GM23338 (cell line): ENCODE measurements at regions not wholly inside any gene's neighbourhood (a gene's known extent, or its start where the extent isn't known, plus 50 kb on each side); places are given as distances from the start of the nearest gene placed in this dataset.

Experiments used
- CTCF ChIP-seq, 2 experiments: fragments of 200-600 bp in 1 of 2; sonication (generic) in 1 of 2; conservative IDR thresholded peaks; 2 replicates each; pipeline versions ENCODE4 v1.5.1 to v1.6.1; 2016 to 2017; ENCODE audit warnings: antibody characterized with exemption in 2 of 2, low read depth in 2 of 2, mild to moderate bottlenecking in 2 of 2, moderate library complexity in 1 of 2
- EZH2 ChIP-seq: fragments of 200-600 bp; sonication (generic); IDR thresholded peaks from one replicate; pipeline ENCODE4 v1.8.0; 2017; ENCODE audit warnings: antibody characterized with exemption, mild to moderate bottlenecking, low read depth; ENCODE audit not compliant: unreplicated experiment
- JUNB ChIP-seq: IDR thresholded peaks from one replicate; pipeline ENCODE4 v1.6.1; 2016; ENCODE audit warnings: antibody characterized with exemption; ENCODE audit not compliant: unreplicated experiment
- POLR2AphosphoS5 ChIP-seq: IDR thresholded peaks from 2 replicates; pipeline ENCODE4 v1.6.1; 2016; ENCODE audit warnings: antibody characterized with exemption, low read depth
- TF ChIP-seq, protein P1 (sequence below): IDR thresholded peaks from one replicate; pipeline ENCODE4 v1.6.1; 2018; ENCODE audit warnings: antibody characterized with exemption; ENCODE audit not compliant: unreplicated experiment
- TF ChIP-seq, protein P2 (sequence below): IDR thresholded peaks from 2 replicates; pipeline ENCODE4 v1.6.1; 2016; ENCODE audit warnings: antibody characterized with exemption

- no peak for TF ChIP-seq CTCF (conservative IDR thresholded peaks at IDR 0.05; ENCODE audit: low read depth in 2 of 2)
- TF ChIP-seq POLR2AphosphoS5, result no peak
- TF ChIP-seq, protein P1, sequence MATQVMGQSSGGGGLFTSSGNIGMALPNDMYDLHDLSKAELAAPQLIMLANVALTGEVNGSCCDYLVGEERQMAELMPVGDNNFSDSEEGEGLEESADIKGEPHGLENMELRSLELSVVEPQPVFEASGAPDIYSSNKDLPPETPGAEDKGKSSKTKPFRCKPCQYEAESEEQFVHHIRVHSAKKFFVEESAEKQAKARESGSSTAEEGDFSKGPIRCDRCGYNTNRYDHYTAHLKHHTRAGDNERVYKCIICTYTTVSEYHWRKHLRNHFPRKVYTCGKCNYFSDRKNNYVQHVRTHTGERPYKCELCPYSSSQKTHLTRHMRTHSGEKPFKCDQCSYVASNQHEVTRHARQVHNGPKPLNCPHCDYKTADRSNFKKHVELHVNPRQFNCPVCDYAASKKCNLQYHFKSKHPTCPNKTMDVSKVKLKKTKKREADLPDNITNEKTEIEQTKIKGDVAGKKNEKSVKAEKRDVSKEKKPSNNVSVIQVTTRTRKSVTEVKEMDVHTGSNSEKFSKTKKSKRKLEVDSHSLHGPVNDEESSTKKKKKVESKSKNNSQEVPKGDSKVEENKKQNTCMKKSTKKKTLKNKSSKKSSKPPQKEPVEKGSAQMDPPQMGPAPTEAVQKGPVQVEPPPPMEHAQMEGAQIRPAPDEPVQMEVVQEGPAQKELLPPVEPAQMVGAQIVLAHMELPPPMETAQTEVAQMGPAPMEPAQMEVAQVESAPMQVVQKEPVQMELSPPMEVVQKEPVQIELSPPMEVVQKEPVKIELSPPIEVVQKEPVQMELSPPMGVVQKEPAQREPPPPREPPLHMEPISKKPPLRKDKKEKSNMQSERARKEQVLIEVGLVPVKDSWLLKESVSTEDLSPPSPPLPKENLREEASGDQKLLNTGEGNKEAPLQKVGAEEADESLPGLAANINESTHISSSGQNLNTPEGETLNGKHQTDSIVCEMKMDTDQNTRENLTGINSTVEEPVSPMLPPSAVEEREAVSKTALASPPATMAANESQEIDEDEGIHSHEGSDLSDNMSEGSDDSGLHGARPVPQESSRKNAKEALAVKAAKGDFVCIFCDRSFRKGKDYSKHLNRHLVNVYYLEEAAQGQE, result no peak
- no peak for TF ChIP-seq EZH2
- no peak for TF ChIP-seq JUNB
- TF ChIP-seq, protein P2, sequence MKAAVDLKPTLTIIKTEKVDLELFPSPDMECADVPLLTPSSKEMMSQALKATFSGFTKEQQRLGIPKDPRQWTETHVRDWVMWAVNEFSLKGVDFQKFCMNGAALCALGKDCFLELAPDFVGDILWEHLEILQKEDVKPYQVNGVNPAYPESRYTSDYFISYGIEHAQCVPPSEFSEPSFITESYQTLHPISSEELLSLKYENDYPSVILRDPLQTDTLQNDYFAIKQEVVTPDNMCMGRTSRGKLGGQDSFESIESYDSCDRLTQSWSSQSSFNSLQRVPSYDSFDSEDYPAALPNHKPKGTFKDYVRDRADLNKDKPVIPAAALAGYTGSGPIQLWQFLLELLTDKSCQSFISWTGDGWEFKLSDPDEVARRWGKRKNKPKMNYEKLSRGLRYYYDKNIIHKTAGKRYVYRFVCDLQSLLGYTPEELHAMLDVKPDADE, result no peak
Observed at GRCh38 chr1:213357403-213357802, 306.4 kb downstream of the RPS6KC1 start.
